RWPE1 (cell line): ENCODE measurements at regions not wholly inside any gene's neighbourhood (a gene's known extent, or its start where the extent isn't known, plus 50 kb on each side); places are given as distances from the start of the nearest gene placed in this dataset.

Experiments used
- CTCF ChIA-PET: fragments of 350-600 bp; sonication (Branson Sonifier 250); formaldehyde crosslinking; extraction: SDS; loops from one replicate; lab custom pipeline; 2021; lab: Yijun Ruan, JAX
- POLR2A ChIA-PET: fragments of 400-600 bp; formaldehyde crosslinking; extraction: SDS; loops from one replicate; lab custom pipeline; 2020; ENCODE audit warnings: antibody characterized with exemption; ENCODE audit not compliant: low non-redundant PET; lab: Yijun Ruan, JAX
- DNase-seq: peaks from one replicate; pipeline ENCODE4 v3.0.0; 2012; ENCODE audit warnings: low spot score
- H3K27ac ChIP-seq: fragments of 450-650 bp; 2 replicates; pipeline ENCODE4 v1.5.1; 2017
- TF ChIP-seq, protein P1 (sequence below): fragments of 450-650 bp; conservative IDR thresholded peaks from 2 replicates; pipeline ENCODE4 v1.5.1; 2017; ENCODE audit warnings: low read depth, mild to moderate bottlenecking

DNA sequence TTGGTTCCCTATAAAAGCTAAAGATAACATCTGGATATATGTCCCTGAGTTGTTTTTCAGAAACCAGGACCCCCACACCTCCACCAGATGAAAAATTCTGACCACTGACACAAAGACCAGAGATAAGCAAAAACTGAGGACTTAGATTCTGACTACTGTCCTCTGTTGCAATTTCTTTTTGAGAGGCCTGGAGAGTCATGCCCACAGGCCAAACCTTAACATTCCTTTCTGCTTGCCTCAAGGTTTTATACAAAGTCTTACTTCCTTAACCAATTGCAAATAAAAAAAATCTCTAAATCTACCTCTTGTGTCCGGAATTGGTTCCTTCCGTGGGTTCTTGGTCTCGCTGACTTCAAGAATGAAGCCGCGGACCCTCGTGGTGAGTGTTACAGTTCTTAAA, 228.5 kb downstream of the ABCC12 start:
- CTCF ChIA-PET: no interaction called here
- TF ChIP-seq, protein P1, sequence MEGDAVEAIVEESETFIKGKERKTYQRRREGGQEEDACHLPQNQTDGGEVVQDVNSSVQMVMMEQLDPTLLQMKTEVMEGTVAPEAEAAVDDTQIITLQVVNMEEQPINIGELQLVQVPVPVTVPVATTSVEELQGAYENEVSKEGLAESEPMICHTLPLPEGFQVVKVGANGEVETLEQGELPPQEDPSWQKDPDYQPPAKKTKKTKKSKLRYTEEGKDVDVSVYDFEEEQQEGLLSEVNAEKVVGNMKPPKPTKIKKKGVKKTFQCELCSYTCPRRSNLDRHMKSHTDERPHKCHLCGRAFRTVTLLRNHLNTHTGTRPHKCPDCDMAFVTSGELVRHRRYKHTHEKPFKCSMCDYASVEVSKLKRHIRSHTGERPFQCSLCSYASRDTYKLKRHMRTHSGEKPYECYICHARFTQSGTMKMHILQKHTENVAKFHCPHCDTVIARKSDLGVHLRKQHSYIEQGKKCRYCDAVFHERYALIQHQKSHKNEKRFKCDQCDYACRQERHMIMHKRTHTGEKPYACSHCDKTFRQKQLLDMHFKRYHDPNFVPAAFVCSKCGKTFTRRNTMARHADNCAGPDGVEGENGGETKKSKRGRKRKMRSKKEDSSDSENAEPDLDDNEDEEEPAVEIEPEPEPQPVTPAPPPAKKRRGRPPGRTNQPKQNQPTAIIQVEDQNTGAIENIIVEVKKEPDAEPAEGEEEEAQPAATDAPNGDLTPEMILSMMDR: no peak
- POLR2A ChIA-PET: no interaction called here
- DNase-seq: no peak
- H3K27ac ChIP-seq: no peak overlapping the region

DNA sequence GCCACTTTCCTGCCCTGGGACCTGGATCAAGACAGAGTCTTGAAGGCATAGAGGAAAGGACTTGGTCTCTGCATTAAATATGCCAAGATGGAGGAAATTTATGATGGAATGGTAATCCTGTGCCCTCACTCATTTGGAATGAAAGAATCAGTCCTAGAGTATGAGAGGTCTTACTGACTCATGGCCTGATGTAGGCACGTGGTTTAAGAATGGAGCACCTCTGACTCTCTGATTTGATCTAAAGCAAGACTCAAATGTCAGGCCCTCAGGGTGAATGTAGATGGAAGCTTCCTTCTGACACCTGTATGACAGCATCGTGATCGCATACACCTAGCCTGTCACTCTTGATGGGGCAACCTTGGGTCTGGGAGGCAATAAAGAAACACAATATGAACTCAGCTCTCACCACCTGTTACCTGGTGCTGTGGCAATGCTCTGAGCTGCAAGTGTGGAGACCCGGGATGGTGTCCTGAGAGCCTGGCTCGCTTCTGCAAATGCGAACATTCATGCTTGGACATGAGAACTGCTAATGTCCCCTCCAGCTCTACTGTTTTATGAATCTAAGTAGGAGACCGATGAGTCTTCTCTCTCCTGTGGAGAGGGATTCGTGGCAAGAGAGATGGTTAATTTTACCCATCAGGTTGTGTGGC, 229.9 kb downstream of the ABCC12 start:
- ChIA-PET CTCF (no interaction called here), POLR2A (no interaction called here)
- peak; percentile 26 for DNase-seq
- H3K27ac ChIP-seq: no peak overlapping the region
- TF ChIP-seq, protein P1: no peak

DNA sequence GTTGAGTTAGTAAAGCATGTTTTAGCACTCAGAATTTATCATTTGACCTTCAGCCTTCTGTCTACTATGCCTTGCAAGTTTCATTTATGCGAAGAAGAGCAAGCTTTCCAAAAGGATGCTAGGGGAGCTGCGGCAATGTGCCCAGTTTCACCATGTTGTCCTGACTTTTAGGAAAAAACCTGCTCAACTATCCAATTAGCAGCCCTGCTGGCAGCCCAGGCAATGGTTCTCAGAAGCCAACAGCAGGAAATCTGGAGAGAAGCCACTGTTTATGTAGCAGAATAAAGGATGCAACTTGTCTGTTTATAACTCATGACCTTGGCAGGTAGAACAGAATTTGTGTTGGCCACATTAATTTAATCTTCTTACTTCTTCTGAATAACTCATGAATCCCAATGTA, 230.8 kb downstream of the ABCC12 start:
- ChIA-PET POLR2A (no interaction called here), CTCF (interaction anchor here (0.6 kb wide), 1 partner anchor 907 kb away, joined by 3 read pairs; no protein-coding TSS in a partner anchor)
- DNase-seq: no peak
- TF ChIP-seq, protein P1: no peak
- H3K27ac ChIP-seq: no peak overlapping the region

DNA sequence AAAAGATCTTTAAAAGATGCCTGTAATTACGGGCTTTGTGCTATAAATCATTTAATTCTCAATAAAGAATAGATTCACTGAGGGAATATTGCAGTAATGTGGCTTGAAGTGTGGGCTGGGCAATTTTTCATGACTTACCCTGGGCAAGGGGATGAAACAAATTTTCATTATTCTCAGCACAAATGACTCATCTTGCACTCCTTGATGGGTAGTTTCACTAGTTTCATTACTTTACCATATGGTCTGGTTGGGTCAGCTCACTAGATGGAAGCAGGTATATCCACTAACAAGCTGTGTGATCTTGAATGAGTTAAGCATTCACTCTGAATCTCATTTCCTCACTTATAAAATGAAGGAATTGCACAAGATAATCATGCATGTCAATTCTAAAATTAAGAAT, 234.3 kb downstream of the ABCC12 start:
- ChIA-PET POLR2A (no interaction called here), CTCF (no interaction called here)
- no peak for DNase-seq
- no peak overlapping the region for H3K27ac ChIP-seq
- TF ChIP-seq, protein P1: no peak

DNA sequence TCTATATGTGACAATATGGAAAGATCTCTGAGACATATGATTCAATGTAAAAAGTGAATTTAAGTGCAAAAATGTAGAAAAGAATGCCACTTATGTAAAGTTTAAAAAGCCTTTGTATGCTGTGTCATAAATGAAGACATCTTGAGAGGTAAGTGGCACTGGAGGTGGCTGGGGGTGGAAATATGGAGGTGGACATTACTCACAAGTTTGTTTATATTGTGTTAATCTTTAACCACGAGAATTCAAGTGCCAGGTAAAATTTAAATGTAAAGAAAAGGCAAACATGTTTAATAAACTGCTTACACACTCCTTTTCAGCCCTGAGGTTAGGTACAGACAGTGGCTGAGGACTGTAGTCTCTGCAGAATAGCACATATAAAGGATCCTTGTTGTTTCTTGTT, 235.1 kb downstream of the ABCC12 start:
- H3K27ac ChIP-seq: no peak overlapping the region
- DNase-seq: no peak

DNA sequence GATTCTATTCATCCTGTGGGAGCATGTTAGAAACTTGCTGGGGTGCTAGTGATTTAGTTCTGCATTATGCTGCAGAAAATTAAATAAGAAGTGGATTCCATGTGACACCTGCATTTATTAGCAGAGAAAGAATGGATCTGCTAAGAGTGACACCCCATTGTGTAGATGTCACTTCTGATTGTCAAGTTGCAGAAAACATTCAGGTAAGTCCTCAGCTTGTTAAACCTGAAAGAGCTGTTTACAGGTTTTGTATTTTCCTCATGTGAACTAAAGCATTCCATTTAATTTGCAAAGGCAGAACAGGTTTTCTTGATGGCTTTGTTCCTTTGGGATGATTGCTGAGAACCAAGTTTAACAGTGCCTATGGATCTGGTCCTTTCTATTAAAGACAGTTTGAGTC, 238.7 kb downstream of the ABCC12 start:
- H3K27ac ChIP-seq: no peak overlapping the region
- ChIA-PET POLR2A (no interaction called here), CTCF (no interaction called here)
- DNase-seq: no peak
- TF ChIP-seq, protein P1: no peak

More for the DNA sequence above, 235.1 kb downstream of the ABCC12 start:
- POLR2A ChIA-PET: no interaction called here
- TF ChIP-seq, protein P1: no peak
- CTCF ChIA-PET: interaction anchor here (0.7 kb wide), 1 partner anchor 211 kb away, joined by 3 read pairs; no protein-coding TSS in a partner anchor
